ENCODE measurements at regions not wholly inside any gene's neighbourhood (a gene's known extent, or its start where the extent isn't known, plus 50 kb on each side); places are given as distances from the start of the nearest gene placed in this dataset.

GRCh38 chr21:22535630-22536029 lies 1537.4 kb downstream of the NCAM2 start:
- TF ChIP-seq POLR2A (IDR thresholded peaks at IDR 0.05) (no peak), CTCF (IDR thresholded peaks at IDR 0.05) (no peak)

All from uterus (tissue), 2 donors.